Transverse colon (tissue), 4 donors: ENCODE measurements at regions not wholly inside any gene's neighbourhood (a gene's known extent, or its start where the extent isn't known, plus 50 kb on each side); places are given as distances from the start of the nearest gene placed in this dataset.

ENCODE experiments used
- DNase-seq: peaks from one replicate; pipeline ENCODE4 v3.0.0-alpha.2; 2019
- H3K27ac ChIP-seq, 4 donors: fragments of 200-600 bp; sonication (generic); 2 replicates each; pipeline ENCODE4 v1.5.1; 2016 to 2018; ENCODE audit warnings: inconsistent platforms in 4 of 4
- H3K27me3 ChIP-seq: fragments of 200-600 bp; sonication (generic); 2 replicates; pipeline ENCODE4 v1.5.1; 2017; ENCODE audit warnings: inconsistent platforms
- H3K36me3 ChIP-seq, 4 donors: fragments of 200-600 bp; sonication (generic); 2 replicates each; pipeline ENCODE4 v1.5.1; 2017 to 2019; ENCODE audit warnings: inconsistent platforms in 4 of 4
- H3K4me1 ChIP-seq, 4 donors: fragments of 200-600 bp; sonication (generic); 2 replicates each; pipeline ENCODE4 v1.5.1; 2017 to 2020; ENCODE audit warnings: inconsistent platforms in 4 of 4
- H3K4me3 ChIP-seq, 4 donors: fragments of 200-600 bp; sonication (generic); 1 replicate in 1 of 4; 2 replicates in 3 of 4; pipeline versions ENCODE4 v1.5.1 to v1.6.1; 2017 to 2019; ENCODE audit warnings: inconsistent platforms in 4 of 4
- H3K9me3 ChIP-seq, 2 donors: fragments of 200-600 bp; sonication (generic); 2 replicates each; pipeline ENCODE4 v1.5.1; 2017 to 2019; ENCODE audit warnings: inconsistent platforms in 2 of 2
- EP300 ChIP-seq: sonication (generic); formaldehyde crosslinking; IDR thresholded peaks from one replicate; pipeline ENCODE4 v1.6.1; 2017; ENCODE audit warnings: antibody characterized with exemption, low read depth
- POLR2A ChIP-seq: fragments of 450-650 bp; IDR thresholded peaks from one replicate; pipeline ENCODE4 v1.6.1; 2016; ENCODE audit warnings: antibody characterized with exemption, mild to moderate bottlenecking, moderate library complexity
- POLR2AphosphoS5 ChIP-seq, 3 donors: sonication (generic); formaldehyde crosslinking; IDR thresholded peaks; one replicate each; pipeline ENCODE4 v1.6.1; 2016; ENCODE audit warnings: antibody characterized with exemption in 3 of 3
- WGBS, 2 donors: methylation state at CpG; one replicate each; pipeline ENCODE4 v1.1.5; 2018; ENCODE audit warnings: low coverage in 1 of 2; 5-methylcytosine and 5-hydroxymethylcytosine counted together
- in situ Hi-C, 4 donors: fragments of 200-750 bp; cut with MboI; loops; one replicate each; pipeline versions ENCODE4 v1.15.0 to v1.15.1; 2017; ENCODE audit warnings: low sequenced_read_pairs in 3 of 4, low pct_ligation_motif_present in 1 of 4, low pct_unique_long_range_greater_than_20kb in 1 of 4
- intact Hi-C: fragments of 100-400 bp; cut with DNase I; formaldehyde crosslinking; loops from one replicate; pipeline ENCODE4 v1.15.1; 2023; ENCODE audit warnings: low total_unique reads
- TF ChIP-seq, protein P1 (sequence below), 5 experiments: fragments of 200-600 bp in 3 of 5; fragments of 450-650 bp in 2 of 5; sonication (generic) in 3 of 5; IDR thresholded peaks; 1 replicate in 2 of 5; 2 replicates in 3 of 5; pipeline ENCODE4 v1.5.1; 2016 to 2017; ENCODE audit warnings: antibody characterized with exemption in 5 of 5, inconsistent platforms in 3 of 5, mild to moderate bottlenecking in 2 of 5, moderate library complexity in 1 of 5

DNA sequence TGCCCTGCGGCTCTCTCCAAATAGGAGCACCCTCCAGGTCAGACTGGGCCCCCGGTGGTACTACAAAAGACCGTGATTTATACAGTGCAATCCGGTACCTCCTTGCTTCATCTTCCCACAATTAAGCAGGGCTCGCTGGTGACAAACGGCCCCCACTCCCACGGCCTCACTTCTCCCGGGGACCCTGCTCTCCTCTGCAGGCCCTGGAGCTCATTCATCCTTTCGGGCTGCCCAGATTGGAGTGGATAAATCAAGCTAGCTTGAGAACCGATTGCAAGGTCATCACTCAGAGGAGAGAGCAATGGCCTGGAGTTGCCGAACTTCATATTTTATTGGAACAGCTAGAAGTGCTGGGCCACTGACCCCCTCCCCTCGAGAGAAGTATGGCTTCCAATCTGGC lies 193.5 kb upstream of the IRX6 start:
- Histone ChIP-seq H3K4me1 (no peaks in the 10 kb centered on the region), H3K36me3 (no peaks in the 10 kb centered on the region), H3K27ac (no peak overlapping the region), H3K27me3 (no peaks in the 10 kb centered on the region), H3K4me3 (no peak overlapping the region), H3K9me3 (no peaks in the 10 kb centered on the region)
- 72 to 100% methylated on average over 1 to 12 of the region's 12 CpGs for WGBS, 2 donors
- intact Hi-C loops = no loop called here
- TF ChIP-seq POLR2A = no peak
- TF ChIP-seq, protein P1, sequence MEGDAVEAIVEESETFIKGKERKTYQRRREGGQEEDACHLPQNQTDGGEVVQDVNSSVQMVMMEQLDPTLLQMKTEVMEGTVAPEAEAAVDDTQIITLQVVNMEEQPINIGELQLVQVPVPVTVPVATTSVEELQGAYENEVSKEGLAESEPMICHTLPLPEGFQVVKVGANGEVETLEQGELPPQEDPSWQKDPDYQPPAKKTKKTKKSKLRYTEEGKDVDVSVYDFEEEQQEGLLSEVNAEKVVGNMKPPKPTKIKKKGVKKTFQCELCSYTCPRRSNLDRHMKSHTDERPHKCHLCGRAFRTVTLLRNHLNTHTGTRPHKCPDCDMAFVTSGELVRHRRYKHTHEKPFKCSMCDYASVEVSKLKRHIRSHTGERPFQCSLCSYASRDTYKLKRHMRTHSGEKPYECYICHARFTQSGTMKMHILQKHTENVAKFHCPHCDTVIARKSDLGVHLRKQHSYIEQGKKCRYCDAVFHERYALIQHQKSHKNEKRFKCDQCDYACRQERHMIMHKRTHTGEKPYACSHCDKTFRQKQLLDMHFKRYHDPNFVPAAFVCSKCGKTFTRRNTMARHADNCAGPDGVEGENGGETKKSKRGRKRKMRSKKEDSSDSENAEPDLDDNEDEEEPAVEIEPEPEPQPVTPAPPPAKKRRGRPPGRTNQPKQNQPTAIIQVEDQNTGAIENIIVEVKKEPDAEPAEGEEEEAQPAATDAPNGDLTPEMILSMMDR (IDR thresholded peaks at IDR 0.05) = no peak
- no peak for TF ChIP-seq POLR2AphosphoS5 (IDR thresholded peaks at IDR 0.05)
- TF ChIP-seq EP300 = no peak
- in situ Hi-C loops = no loop called here
- no peak for DNase-seq

DNA sequence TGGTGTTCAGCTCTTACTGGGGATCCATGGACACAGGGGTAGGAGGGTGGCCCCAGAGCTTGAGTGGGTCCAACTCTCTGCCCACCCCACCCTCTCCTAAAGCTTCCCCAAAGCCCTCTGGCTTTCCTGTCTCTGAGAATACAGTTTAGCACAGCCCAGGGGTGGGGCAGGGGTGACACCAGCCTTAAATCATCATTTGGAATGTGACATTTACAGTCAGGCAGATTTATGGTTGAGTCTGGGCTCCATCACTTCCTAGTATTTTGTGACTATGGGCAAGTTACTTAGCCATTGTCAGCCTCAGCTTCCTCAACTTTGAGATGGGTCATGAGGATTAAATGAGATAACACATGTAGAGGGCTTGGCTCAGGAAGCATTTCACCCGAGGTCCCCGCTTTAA lies 193.1 kb upstream of the IRX6 start:
- in situ Hi-C loops = no loop called here
- no peaks in the 10 kb centered on the region for H3K36me3 ChIP-seq
- no peaks in the 10 kb centered on the region for H3K9me3 ChIP-seq
- no peaks in the 10 kb centered on the region for H3K27me3 ChIP-seq
- DNase-seq = no peak
- H3K4me1 ChIP-seq = no peaks in the 10 kb centered on the region
- intact Hi-C loops = no loop called here
- WGBS, 2 donors = 48 to 60% methylated on average over 2 of the region's 2 CpGs
- no peak overlapping the region for H3K4me3 ChIP-seq
- TF ChIP-seq POLR2AphosphoS5 (IDR thresholded peaks at IDR 0.05) = no peak
- no peak for TF ChIP-seq POLR2A
- TF ChIP-seq, protein P1 (IDR thresholded peaks at IDR 0.05) = no peak
- no peak for TF ChIP-seq EP300
- no peak overlapping the region for H3K27ac ChIP-seq

DNA sequence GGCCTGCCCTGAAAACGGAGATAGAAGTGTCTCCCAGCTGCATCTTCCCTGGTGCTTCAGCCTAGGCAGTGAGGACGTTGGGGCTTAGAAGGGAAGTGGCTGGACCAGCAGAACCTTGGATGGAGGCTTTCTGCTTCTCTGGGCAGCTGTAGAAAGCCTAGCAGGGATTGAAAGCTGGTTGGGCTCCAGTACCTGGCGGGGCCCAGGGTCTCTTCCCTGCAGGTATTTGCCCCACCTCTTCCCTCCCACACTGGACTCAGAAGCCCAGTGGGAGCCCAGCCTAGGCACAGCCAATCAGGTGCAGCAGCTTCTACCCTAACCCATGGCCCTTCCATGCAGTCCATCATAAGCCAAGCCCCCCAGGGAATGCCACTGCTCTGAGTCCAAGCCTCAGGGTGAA lies 190.3 kb upstream of the IRX6 start:
- DNase-seq = no peak
- in situ Hi-C loops = no loop called here

DNA sequence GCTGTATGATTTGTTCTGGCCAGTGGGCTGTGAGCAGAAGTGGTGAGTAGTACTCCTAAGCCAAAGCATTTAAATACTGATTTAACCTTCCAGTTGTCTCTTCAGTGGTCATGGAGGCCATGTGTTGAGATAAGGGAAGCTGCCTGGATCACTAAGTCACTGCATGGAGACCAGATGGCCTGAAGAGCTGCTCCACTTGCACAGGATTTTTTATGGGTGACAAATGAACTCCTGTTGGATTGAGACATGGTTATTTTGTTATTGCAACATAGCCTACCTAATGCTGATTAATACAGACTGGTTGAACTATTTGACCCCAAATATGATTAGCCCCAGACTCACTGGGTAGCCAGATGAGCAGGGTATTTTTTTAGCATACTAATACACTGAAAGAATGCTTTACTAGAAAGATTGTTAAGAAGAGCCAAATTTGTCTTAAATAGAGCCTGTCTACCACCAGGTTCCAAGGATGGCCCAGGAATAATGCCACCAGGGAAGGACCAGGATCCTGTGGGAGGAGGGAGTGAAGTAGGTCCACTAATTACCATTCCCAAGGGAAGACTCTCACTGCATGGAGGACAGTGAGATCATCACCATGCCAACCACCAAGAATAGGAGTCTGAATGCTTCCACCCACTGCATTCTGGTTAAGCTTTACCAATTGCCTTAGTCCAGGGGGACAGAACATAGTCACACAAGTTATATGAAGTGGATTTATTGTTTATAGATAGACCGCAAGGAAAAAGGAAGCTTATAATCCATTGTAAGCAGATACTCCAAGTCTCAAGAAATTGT lies 187.4 kb upstream of the IRX6 start:
- no peak for TF ChIP-seq POLR2AphosphoS5 (IDR thresholded peaks at IDR 0.05)
- no peak for TF ChIP-seq POLR2A
- no peak for TF ChIP-seq EP300
- TF ChIP-seq, protein P1 (IDR thresholded peaks at IDR 0.05) = no peak
- H3K4me1 ChIP-seq = no peaks in the 10 kb centered on the region
- no peak overlapping the region for H3K4me3 ChIP-seq
- intact Hi-C loops = no loop called here
- in situ Hi-C loops = no loop called here
- no peaks in the 10 kb centered on the region for H3K36me3 ChIP-seq
- H3K9me3 ChIP-seq = no peaks in the 10 kb centered on the region
- no peak for DNase-seq
- no peaks in the 10 kb centered on the region for H3K27me3 ChIP-seq
- H3K27ac ChIP-seq = no peak overlapping the region
- 89 to 100% methylated on average over 1 of the region's 1 CpG for WGBS, 2 donors

More for the DNA sequence above, 190.3 kb upstream of the IRX6 start:
- Histone ChIP-seq H3K27ac (no peak overlapping the region), H3K9me3 (no peaks in the 10 kb centered on the region), H3K36me3 (no peaks in the 10 kb centered on the region), H3K4me1 (no peaks in the 10 kb centered on the region), H3K4me3 (no peak overlapping the region), H3K27me3 (no peaks in the 10 kb centered on the region)
- intact Hi-C loops = no loop called here
- TF ChIP-seq EP300 = no peak
- TF ChIP-seq, protein P1 (IDR thresholded peaks at IDR 0.05) = no peak
- no peak for TF ChIP-seq POLR2A
- TF ChIP-seq POLR2AphosphoS5 (IDR thresholded peaks at IDR 0.05) = no peak
- WGBS, 2 donors = 47 to 65% methylated on average over 2 to 3 of the region's 3 CpGs
